WTC11 (cell line): ENCODE measurements at regions not wholly inside any gene's neighbourhood (a gene's known extent, or its start where the extent isn't known, plus 50 kb on each side); places are given as distances from the start of the nearest gene placed in this dataset.

Source experiments
- CREB1 ChIP-seq: sonication (generic); formaldehyde crosslinking; IDR thresholded peaks from 2 replicates; pipeline ENCODE4 v1.8.0; 2023; ENCODE audit warnings: mild to moderate bottlenecking, missing genetic modification reagents
- CTCF ChIP-seq: fragments of 200-600 bp; IDR thresholded peaks from 2 replicates; pipeline ENCODE4 v1.8.0; 2022; ENCODE audit warnings: antibody characterized with exemption
- SMAD3 ChIP-seq: sonication (generic); formaldehyde crosslinking; IDR thresholded peaks from 2 replicates; pipeline ENCODE4 v1.8.0; 2022; ENCODE audit warnings: missing genetic modification reagents, mild to moderate bottlenecking, borderline replicate concordance

GRCh38 chr17:69949496-69949895 is 125.5 kb upstream of the KCNJ16 start:
- TF ChIP-seq CTCF: no peak
- TF ChIP-seq CREB1 (CRISPR knock-in tag): no peak
- no peak for TF ChIP-seq SMAD3
